ENCODE measurements at regions not wholly inside any gene's neighbourhood (a gene's known extent, or its start where the extent isn't known, plus 50 kb on each side); places are given as distances from the start of the nearest gene placed in this dataset.
A peak's percentile ranks its signal among the peaks of the same experiment; 100 is the strongest.

GRCh38 chr20:50313827-50314677 lies 123.4 kb downstream of the CEBPB start:
- peaks cover 17% of the 10 kb centered on the region for H3K27me3 Mint-ChIP-seq (ENCODE audit: unreplicated experiment)
- no TSS peak for BruUV-seq (replicated peaks)
- no peak for TF ChIP-seq CTCF (IDR thresholded peaks at IDR 0.05; ENCODE audit: unreplicated experiment)
- peaks cover 30% of the 10 kb centered on the region for H3K4me1 Mint-ChIP-seq (ENCODE audit: low read depth, unreplicated experiment)
- no peak overlapping the region for H3K4me3 Mint-ChIP-seq (ENCODE audit: low read depth, unreplicated experiment)
- no peaks in the 10 kb centered on the region for H3K9me3 Mint-ChIP-seq (ENCODE audit: low read depth, unreplicated experiment)
- H3K27ac Mint-ChIP-seq (ENCODE audit: unreplicated experiment) = peak overlapping the region; percentile 11
- no peak for DNase-seq
- CTCF ChIA-PET = no interaction called here
- no peaks in the 10 kb centered on the region for H3K36me3 Mint-ChIP-seq (ENCODE audit: insufficient read depth, unreplicated experiment)
- intact Hi-C loops (cut with micrococcal nuclease; ENCODE audit: unreplicated experiment) = no loop called here

GRCh38 chr20:50314678-50315335 lies 124.2 kb downstream of the CEBPB start:
- H3K4me3 Mint-ChIP-seq (ENCODE audit: low read depth, unreplicated experiment) = no peak overlapping the region
- no peaks in the 10 kb centered on the region for H3K36me3 Mint-ChIP-seq (ENCODE audit: insufficient read depth, unreplicated experiment)
- CTCF ChIA-PET = no interaction called here
- H3K4me1 Mint-ChIP-seq (ENCODE audit: low read depth, unreplicated experiment) = peaks cover 23% of the 10 kb centered on the region
- no peak overlapping the region for H3K27ac Mint-ChIP-seq (ENCODE audit: unreplicated experiment)
- DNase-seq = no peak
- peaks cover 17% of the 10 kb centered on the region for H3K27me3 Mint-ChIP-seq (ENCODE audit: unreplicated experiment)
- no TSS peak for BruUV-seq (replicated peaks)
- intact Hi-C loops (cut with micrococcal nuclease; ENCODE audit: unreplicated experiment) = no loop called here
- no peak for TF ChIP-seq CTCF (IDR thresholded peaks at IDR 0.05; ENCODE audit: unreplicated experiment)
- H3K9me3 Mint-ChIP-seq (ENCODE audit: low read depth, unreplicated experiment) = no peaks in the 10 kb centered on the region

GRCh38 chr20:50315586-50316551 lies 125.2 kb downstream of the CEBPB start:
- DNase-seq = no peak
- no TSS peak for BruUV-seq (replicated peaks)
- intact Hi-C loops (cut with micrococcal nuclease; ENCODE audit: unreplicated experiment) = no loop called here
- no peaks in the 10 kb centered on the region for H3K9me3 Mint-ChIP-seq (ENCODE audit: low read depth, unreplicated experiment)
- no peak for TF ChIP-seq CTCF (IDR thresholded peaks at IDR 0.05; ENCODE audit: unreplicated experiment)
- CTCF ChIA-PET = interaction anchor here (0.6 to 0.7 kb wide), 3 partner anchors 137 to 1022 kb away, joined by 4 to 6 read pairs (median 5); no protein-coding TSS in a partner anchor
- peaks cover 6% of the 10 kb centered on the region for H3K36me3 Mint-ChIP-seq (ENCODE audit: insufficient read depth, unreplicated experiment)
- no peak overlapping the region for H3K4me3 Mint-ChIP-seq (ENCODE audit: low read depth, unreplicated experiment)
- H3K27ac Mint-ChIP-seq (ENCODE audit: unreplicated experiment) = no peak overlapping the region
- peaks cover 17% of the 10 kb centered on the region for H3K27me3 Mint-ChIP-seq (ENCODE audit: unreplicated experiment)
- H3K4me1 Mint-ChIP-seq (ENCODE audit: low read depth, unreplicated experiment) = peaks cover 29% of the 10 kb centered on the region

GRCh38 chr20:50317116-50317515 lies 126.5 kb downstream of the CEBPB start:
- CTCF ChIA-PET = interaction anchor here (0.6 kb wide), 1 partner anchor 23 kb away, joined by 3 read pairs; no protein-coding TSS in a partner anchor
- BruUV-seq (replicated peaks) = no TSS peak
- Mint-ChIP-seq H3K27me3 (ENCODE audit: unreplicated experiment) (peaks cover 17% of the 10 kb centered on the region), H3K9me3 (ENCODE audit: low read depth, unreplicated experiment) (no peaks in the 10 kb centered on the region), H3K4me3 (ENCODE audit: low read depth, unreplicated experiment) (no peak overlapping the region), H3K27ac (ENCODE audit: unreplicated experiment) (no peak overlapping the region), H3K36me3 (ENCODE audit: insufficient read depth, unreplicated experiment) (peaks cover 14% of the 10 kb centered on the region), H3K4me1 (ENCODE audit: low read depth, unreplicated experiment) (peaks cover 34% of the 10 kb centered on the region)
- intact Hi-C loops (cut with micrococcal nuclease; ENCODE audit: unreplicated experiment) = no loop called here
- no peak for DNase-seq
- TF ChIP-seq CTCF (IDR thresholded peaks at IDR 0.05; ENCODE audit: unreplicated experiment) = no peak
